Breast epithelium (tissue), 4 donors: ENCODE measurements at regions not wholly inside any gene's neighbourhood (a gene's known extent, or its start where the extent isn't known, plus 50 kb on each side); places are given as distances from the start of the nearest gene placed in this dataset.
A peak's percentile ranks its signal among the peaks of the same experiment; 100 is the strongest.

ENCODE experiments used
- DNase-seq, 2 donors: peaks; one replicate each; pipeline ENCODE4 v3.0.0-alpha.2; 2019; ENCODE audit warnings: low spot score in 2 of 2
- H3K27ac ChIP-seq, 2 donors: fragments of 200-600 bp; sonication (generic) in 1 of 2; one replicate each; pipeline ENCODE4 v1.5.1; 2016 to 2019; ENCODE audit warnings: mild to moderate bottlenecking in 1 of 2
- H3K27me3 ChIP-seq, 2 donors: fragments of 200-600 bp; sonication (generic) in 1 of 2; one replicate each; pipeline versions ENCODE4 v1.5.1 to v1.6.0; 2017 to 2019; ENCODE audit warnings: control low read depth in 1 of 2, mild to moderate bottlenecking in 1 of 2
- H3K36me3 ChIP-seq: fragments of 200-600 bp; one replicate; pipeline ENCODE4 v1.5.1; 2019
- H3K4me1 ChIP-seq, 2 donors: fragments of 200-600 bp; sonication (generic); one replicate each; pipeline ENCODE4 v1.5.1; 2016 to 2019; ENCODE audit warnings: control low read depth in 1 of 2
- H3K4me3 ChIP-seq, 3 donors: fragments of 200-600 bp; sonication (generic); 1 replicate in 2 of 3; 2 replicates in 1 of 3; pipeline ENCODE4 v1.5.1; 2016 to 2019; ENCODE audit warnings: mild to moderate bottlenecking in 3 of 3, moderate library complexity in 2 of 3
- H3K9me3 ChIP-seq, 2 donors: fragments of 200-600 bp; sonication (generic) in 1 of 2; one replicate each; pipeline ENCODE4 v1.5.1; 2016 to 2019; ENCODE audit warnings: control low read depth in 1 of 2
- CTCF ChIP-seq, 3 donors: fragments of 450-650 bp; IDR thresholded peaks; one replicate each; pipeline ENCODE4 v1.5.1; 2016 to 2017; ENCODE audit warnings: antibody characterized with exemption in 3 of 3, mild to moderate bottlenecking in 3 of 3, moderate library complexity in 3 of 3
- POLR2A ChIP-seq: fragments of 450-650 bp; IDR thresholded peaks from one replicate; pipeline ENCODE4 v1.6.1; 2016; ENCODE audit warnings: antibody characterized with exemption, mild to moderate bottlenecking, moderate library complexity
- POLR2AphosphoS5 ChIP-seq, 3 donors: sonication (generic); formaldehyde crosslinking; IDR thresholded peaks; one replicate each; pipeline ENCODE4 v1.6.1; 2017; ENCODE audit warnings: antibody characterized with exemption in 3 of 3
- intact Hi-C: fragments of 100-400 bp; cut with DNase I; formaldehyde crosslinking; loops from one replicate; pipeline ENCODE4 v1.15.1; 2023; ENCODE audit warnings: low total_unique reads

- H3K36me3 ChIP-seq = no peaks in the 10 kb centered on the region
These were observed 293.8 kb downstream of the ELAVL2 start for GRCh38 chr9:23532282-23532681.

GRCh38 chr9:23537192-23538066 is 288.6 kb downstream of the ELAVL2 start:
- Histone ChIP-seq H3K27me3 (no peaks in the 10 kb centered on the region), H3K4me3 (peak overlapping the region; percentile 1 to 37 (median 30)), H3K4me1 (no peaks in the 10 kb centered on the region), H3K36me3 (no peaks in the 10 kb centered on the region), H3K27ac (no peak overlapping the region), H3K9me3 (no peaks in the 10 kb centered on the region)
- TF ChIP-seq POLR2A = no peak
- no peak for TF ChIP-seq POLR2AphosphoS5 (IDR thresholded peaks at IDR 0.05)
- TF ChIP-seq CTCF (IDR thresholded peaks at IDR 0.05) = no peak
- DNase-seq = no peak
- intact Hi-C loops = no loop called here

More at GRCh38 chr9:23532282-23532681, 293.8 kb downstream of the ELAVL2 start:
- DNase-seq = no peak
- Histone ChIP-seq H3K27ac (no peak overlapping the region), H3K4me1 (no peaks in the 10 kb centered on the region), H3K27me3 (no peaks in the 10 kb centered on the region), H3K9me3 (no peaks in the 10 kb centered on the region), H3K4me3 (no peak overlapping the region)
- intact Hi-C loops = no loop called here
- no peak for TF ChIP-seq POLR2AphosphoS5 (IDR thresholded peaks at IDR 0.05)
- TF ChIP-seq POLR2A = no peak
- TF ChIP-seq CTCF (IDR thresholded peaks at IDR 0.05) = no peak

GRCh38 chr9:23538067-23538402 is 288.0 kb downstream of the ELAVL2 start:
- TF ChIP-seq POLR2AphosphoS5 (IDR thresholded peaks at IDR 0.05) = no peak
- TF ChIP-seq POLR2A = no peak
- TF ChIP-seq CTCF (IDR thresholded peaks at IDR 0.05) = no peak
- H3K4me1 ChIP-seq = no peaks in the 10 kb centered on the region
- peak overlapping the region in 1 of 3 donors; percentile 30 for H3K4me3 ChIP-seq
- no peaks in the 10 kb centered on the region for H3K27me3 ChIP-seq
- no peak for DNase-seq
- no peaks in the 10 kb centered on the region for H3K9me3 ChIP-seq
- intact Hi-C loops = no loop called here
- H3K36me3 ChIP-seq = no peaks in the 10 kb centered on the region
- no peak overlapping the region for H3K27ac ChIP-seq

- no peak for DNase-seq
- Histone ChIP-seq H3K4me3 (no peak overlapping the region), H3K36me3 (no peaks in the 10 kb centered on the region), H3K27me3 (no peaks in the 10 kb centered on the region), H3K27ac (no peak overlapping the region), H3K4me1 (no peaks in the 10 kb centered on the region), H3K9me3 (no peaks in the 10 kb centered on the region)
- intact Hi-C loops = no loop called here
- TF ChIP-seq POLR2AphosphoS5 (IDR thresholded peaks at IDR 0.05) (no peak), POLR2A (no peak), CTCF (IDR thresholded peaks at IDR 0.05) (no peak)
These were observed 287.5 kb downstream of the ELAVL2 start for GRCh38 chr9:23538461-23539003.

- no peaks in the 10 kb centered on the region for H3K9me3 ChIP-seq
- H3K27ac ChIP-seq = no peak overlapping the region
- TF ChIP-seq CTCF (IDR thresholded peaks at IDR 0.05) (no peak), POLR2A (no peak), POLR2AphosphoS5 (IDR thresholded peaks at IDR 0.05) (no peak)
- no peaks in the 10 kb centered on the region for H3K36me3 ChIP-seq
- no peaks in the 10 kb centered on the region for H3K4me1 ChIP-seq
- intact Hi-C loops = no loop called here
- H3K27me3 ChIP-seq = no peaks in the 10 kb centered on the region
- no peak for DNase-seq
- no peak overlapping the region for H3K4me3 ChIP-seq
These were observed 286.7 kb downstream of the ELAVL2 start for GRCh38 chr9:23539311-23539710.
